HG03066 (cell line): ENCODE measurements at regions not wholly inside any gene's neighbourhood (a gene's known extent, or its start where the extent isn't known, plus 50 kb on each side); places are given as distances from the start of the nearest gene placed in this dataset.

Experiments used
- ATAC-seq: cut with Tn5 transposase; IDR thresholded peaks from one replicate; pipeline ENCODE4 v1.9.1; 2021; ENCODE audit warnings: low read depth; ENCODE audit not compliant: unreplicated experiment

DNA sequence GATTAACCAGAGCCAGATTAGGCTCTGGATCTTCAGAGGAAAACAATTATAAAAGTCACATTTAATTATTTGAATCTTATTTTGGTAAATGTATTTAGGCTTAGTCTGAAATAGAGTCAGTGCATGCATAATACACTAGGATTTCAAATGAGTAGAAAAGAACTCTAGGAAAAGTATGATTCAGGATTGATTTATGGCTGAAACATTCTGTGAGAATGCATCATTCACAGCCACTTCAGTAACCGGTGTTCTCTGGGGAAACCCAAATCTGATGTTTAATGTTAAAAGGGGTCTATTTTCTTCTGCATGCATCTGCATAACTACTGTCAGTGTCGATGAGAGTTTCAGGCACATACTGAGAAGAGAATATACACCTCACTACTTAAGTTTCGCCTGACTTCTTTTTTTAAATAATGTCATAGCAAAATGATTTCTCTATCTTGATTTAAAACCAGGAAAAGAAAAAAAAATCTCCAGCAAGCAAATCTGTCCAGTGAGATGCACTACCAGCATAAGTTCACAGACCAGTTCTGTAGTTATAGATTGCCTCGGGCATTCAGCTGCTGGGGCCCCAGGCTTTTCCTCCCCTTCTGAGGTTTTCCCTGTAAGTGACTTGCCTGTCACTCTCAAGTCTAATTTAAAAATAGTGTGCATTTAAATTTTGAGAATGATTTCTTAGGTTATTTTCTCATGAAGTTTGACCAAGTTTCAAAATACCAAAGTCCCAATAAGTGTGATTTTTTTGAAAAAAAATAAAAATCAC is 501.5 kb downstream of the NR4A2 start:
- no peak for ATAC-seq

DNA sequence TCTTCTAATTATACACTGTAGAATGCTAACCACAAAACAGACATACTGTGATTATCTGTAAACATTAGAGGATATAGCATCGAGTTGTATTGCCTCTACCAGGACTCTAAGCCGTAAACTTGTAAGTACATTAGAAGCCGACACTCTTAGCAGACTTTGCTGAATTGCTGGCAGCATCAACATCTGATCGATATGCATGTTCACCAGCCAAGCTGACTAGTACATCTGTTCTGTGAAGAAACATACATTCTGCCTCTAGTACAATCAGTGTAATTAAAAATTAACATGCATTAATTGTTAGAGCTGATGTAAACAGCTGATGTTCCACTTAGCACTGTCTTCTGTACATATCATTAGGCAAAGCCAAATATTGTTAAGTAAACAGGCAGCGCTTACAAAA is 502.2 kb downstream of the NR4A2 start:
- ATAC-seq: no peak

DNA sequence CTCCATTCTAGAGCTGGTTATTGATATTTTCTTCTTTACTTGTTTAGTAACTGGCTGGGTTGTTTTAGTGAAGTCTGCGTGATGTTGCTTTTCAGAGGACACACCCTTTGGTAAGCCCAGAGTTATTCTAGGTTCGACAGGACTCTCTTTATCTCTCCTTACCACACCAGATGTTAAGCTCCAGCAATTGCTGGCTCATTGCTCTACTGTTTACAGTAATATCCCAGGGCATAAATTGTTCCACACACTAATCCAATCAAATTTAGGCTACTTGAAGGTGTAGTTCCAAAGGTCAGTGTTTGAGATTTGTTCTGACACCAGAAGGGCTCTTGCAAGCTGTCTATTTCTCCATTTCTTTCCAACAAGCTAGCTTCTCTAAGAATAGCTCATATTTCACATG is 506.6 kb downstream of the NR4A2 start:
- ATAC-seq: no peak

DNA sequence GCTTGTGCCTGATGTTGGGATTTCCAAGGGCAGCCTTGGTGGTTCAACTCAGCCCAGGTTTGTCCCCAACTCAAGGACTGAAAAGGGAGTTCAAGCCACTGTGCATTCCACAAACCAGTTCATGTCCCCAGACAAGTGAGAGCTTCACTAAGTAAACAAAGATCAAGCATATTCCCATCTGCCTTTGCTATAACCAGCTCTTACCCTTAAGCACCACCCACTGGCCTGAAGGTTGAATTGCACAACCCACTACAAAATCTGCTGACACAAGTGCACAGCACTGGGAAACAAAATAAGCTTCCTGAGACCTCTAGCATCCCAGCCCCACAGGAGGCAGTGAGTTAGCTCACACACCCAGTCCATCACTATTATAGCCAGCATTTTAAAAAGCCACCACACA is 516.7 kb downstream of the NR4A2 start:
- ATAC-seq: no peak

DNA sequence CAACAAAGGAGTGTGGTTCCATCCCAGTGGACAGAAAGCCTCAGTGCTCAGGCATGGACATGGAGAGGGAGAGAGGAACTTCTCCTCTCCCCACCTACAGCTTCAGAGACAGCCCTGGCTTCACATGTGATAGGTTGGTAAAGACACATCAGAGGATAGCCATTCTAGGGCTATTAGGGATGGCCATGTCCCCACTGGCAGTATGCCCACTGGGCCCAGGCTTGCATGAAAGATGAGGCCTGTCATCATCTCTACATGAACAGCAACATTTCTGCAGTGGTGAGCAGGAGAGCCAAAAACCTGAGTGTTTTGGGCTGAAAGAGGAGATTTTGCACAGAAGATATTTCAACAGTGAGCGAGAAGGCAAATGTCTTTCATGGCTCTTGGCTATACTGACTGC is 517.2 kb downstream of the NR4A2 start:
- no peak for ATAC-seq

DNA sequence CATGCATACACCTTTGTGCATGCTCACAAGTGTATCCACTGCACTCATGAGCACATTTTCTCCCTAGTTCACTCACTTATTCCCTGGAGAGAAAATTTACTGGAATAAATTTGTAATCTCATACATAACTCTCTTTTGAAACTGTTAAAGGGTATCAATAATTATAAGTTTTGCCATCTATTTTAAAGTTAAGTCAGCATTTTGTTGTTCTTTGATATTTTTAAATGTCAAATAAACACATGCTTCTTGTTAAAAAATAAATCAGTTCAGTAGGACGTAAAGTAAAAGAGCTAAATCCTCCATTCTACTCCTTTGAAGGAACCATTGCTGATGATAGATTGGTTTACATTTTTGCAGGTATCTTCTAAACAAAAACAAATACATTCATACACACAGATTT is 522.1 kb downstream of the NR4A2 start:
- ATAC-seq: no peak

DNA sequence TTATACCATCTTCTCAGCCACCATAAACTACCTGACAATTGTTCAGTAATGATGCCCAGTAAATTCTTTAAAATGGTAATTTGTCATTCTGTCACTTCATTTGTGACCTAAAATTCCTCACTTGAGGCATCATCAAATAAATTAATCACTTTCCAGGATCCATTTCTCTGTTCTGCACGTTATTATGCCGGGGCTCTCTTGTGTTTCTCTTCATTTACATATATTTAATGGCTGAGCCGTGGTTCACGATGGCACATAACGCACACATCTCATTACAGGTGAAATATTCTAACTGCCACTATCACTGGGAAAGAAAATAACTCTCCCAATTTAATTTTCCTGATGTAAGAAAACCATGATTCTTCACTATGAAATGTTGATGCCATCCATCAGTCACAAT is 529.6 kb downstream of the NR4A2 start:
- no peak for ATAC-seq

DNA sequence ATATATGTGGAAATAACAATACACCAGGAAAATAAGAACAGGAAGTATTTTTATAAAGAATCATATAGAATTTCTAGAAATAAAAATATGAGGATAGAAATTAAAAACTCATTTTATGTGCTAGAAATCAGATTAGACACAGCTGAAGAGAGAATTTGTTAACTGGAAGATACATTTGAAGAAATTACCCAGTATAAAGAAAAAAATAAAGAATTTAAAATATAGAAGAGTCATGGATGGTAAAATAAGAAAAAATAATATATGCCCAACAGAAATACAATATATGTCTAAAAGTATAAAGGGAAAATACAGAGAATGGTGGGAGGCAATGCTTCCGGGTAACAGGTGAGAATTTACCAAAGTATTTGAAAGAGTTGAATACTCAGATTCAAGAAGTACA is 539.9 kb downstream of the NR4A2 start:
- ATAC-seq: no peak

DNA sequence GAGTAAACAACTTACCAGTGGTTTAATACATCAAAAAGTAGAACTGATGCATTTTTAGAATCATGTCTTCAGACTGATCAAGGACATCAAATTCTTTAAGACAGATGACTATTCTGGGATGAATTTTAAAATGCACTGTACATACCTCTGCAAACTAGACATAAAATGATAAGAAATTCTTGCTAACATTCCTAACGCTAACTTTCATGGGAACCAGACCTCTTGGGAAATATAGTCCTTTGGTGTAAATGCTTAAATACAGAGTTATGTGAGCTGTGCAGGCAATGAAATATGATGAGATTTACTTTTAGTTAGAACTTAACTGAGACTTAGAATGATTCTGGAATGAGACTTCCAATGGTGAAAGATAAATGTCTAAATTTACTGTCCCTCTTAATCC is 562.0 kb downstream of the NR4A2 start:
- ATAC-seq: no peak

DNA sequence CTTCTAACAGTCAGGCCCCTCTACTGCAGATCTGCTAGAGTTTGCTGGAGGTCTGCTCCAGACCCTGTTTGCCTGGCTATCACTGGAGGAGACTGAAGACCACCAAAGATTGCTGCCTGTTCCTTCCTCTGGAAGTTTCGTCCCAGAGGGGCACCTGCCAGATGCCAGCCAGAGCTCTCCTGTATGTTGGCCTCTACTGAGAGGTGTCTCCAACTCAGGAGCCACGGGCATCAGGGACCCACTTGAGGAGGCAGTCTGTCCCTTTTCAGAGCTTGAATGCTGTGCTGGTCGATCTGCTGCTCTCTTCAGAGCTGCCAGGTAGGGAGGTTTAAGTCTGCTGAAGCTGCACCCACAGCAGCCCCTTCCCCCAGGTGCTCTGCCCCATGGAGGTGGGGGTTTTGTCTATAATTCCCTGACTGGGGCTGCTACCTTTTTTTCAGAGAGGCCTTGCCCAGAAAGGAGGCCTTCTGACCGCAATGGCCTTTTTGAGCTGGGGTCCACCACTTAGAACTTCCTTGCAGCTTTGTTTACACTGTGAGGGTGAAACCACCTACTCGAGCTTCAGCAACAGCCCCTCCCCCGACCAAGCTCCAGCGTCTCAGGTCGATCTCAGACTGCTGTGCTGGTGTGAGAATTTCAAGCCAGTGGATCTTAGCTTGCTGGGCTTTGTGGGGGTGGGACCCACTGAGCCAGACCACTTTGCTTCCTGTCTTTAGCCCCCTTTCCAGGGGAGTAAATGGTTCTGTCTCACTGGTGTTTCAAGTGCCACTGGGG is 566.0 kb downstream of the NR4A2 start:
- ATAC-seq: no peak

DNA sequence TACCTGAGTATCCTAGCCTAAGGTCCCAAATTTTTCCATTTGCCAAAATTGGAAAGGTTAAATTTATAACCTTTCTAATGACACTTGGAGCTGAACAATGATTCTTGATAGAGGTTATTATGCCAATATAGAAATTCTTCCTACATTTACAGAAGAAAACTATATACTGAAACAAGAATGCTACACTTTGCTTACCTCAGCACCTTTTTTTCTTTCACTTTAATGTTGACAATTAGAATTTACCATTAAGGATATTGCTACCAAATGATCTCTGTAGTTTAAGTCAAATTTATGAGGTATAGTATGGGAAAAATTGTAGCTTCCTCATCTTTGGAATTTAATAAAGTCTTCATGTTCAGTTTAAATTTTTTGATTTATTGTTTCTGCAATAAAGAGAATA is 577.0 kb downstream of the NR4A2 start:
- ATAC-seq: no peak

DNA sequence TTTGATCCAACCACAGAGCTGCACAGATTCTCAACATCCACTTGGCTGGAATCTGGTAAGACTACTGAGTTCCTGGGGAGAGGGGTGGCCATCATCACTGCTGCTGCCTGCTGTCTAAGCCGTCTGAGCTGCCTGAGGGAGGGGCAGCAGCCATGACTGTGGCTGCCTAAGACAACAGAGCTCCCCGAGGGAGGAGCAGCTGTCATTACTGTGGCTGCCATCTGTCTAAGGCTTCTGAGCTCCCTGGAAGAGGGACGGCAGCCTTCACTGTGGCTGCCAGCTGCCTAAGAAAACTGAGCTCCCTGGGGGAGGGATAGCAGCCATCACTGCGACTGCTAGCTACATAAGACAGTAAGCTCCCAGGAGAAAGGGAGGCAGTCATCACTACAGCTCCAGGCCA is 584.4 kb downstream of the NR4A2 start:
- ATAC-seq: no peak

DNA sequence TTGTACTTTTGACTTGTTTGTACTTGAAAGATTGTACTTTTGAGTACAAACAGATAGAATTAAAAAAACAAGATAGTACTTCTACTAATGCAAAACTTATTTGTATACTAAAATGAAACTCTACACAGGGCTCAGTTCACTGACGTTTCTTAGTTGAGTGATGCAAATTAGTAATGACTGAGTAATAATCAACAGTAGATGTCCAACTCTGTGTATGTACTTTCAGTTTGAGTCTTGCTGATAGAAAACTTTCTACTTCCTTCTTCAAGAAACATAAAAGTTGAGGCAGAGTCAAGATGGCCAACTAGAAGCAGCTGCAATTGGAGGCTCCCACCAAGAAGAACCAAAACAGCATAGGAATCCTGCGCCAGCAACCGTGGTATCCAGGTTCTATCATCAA is 585.0 kb downstream of the NR4A2 start:
- ATAC-seq: no peak

DNA sequence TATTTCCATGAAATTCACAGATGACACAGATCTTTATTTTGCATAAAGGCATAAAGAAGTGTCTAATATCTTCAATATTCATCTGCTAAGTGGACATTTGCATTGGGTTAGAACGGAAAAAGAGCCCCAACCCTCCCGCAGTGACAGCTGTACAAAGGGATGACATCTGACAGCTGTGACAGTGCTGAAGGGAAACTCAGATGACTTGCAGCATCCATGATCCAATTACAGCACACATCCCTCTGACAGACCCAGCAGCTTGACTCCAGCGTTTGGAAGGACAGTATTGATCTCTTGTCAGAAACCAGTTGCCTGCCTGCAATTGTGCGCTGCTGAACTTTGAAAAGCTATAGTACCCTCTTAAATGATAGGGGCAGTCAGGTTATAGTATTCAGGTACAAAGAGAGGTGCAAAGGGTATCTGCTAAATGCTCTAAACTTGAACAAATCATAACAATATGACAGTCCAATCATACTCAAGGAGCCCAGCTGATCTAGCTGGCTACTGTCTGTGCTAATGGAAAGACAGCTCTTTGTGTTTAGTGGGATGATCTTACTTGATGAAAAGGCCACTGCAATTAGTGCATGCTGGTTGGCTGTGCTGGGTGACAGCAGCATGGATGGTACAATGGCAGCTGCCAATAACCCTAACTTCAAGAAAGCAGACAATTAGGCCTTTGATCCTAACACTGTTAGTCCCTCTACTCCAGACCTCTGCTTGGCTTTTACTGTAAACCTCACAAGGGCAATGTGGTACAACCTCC is 599.2 kb downstream of the NR4A2 start:
- no peak for ATAC-seq

DNA sequence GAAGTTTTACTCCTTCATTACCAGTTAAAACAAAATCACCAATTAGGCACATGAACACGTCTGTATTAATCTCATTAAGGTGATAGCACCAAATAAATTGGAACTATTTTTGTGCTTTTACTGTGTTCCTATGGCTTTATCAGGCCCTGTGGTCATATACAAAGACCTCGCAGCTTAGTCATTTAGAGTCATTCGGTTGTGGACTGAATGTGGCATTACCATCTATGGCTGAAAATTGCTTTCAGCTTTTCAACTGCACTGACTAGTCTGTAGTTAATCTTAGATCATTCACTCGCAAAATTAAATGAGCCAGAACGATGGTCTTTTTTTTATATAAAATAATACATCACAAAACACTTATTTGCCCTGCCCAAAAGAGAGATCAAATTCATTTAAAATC is 601.7 kb downstream of the NR4A2 start:
- ATAC-seq: no peak

DNA sequence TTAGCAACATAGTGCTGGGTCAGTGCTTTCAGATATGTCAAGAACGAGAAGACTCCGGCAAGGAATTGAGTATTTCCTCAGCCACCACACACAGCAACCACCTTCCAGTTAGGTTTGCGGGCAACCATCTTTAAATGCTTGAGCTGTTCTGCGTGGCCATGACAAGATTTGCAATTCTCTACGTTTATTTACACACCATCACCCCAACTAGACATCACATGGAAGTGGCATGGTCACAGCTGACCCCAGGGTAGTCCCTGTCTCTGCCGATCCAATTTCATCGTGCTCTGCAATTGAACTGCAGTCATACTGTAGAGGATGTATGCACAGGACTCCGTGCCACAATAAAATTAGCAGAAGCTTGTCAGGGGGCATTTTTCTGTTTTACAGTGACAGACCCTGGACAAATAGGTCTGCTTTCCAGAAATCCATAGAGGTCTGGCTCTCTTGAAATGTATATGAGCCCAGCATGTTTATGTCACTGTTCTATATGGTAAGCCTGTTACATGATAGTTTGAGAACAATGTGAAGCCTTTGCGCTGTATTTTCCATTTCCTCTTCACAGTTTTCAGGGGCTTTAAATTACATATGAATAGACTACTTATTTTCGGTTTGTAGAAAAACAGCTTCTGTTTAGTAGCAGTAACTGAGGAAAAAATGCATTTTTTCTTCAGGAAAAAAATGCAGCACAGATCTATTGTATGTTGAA is 605.2 kb downstream of the NR4A2 start:
- no peak for ATAC-seq

DNA sequence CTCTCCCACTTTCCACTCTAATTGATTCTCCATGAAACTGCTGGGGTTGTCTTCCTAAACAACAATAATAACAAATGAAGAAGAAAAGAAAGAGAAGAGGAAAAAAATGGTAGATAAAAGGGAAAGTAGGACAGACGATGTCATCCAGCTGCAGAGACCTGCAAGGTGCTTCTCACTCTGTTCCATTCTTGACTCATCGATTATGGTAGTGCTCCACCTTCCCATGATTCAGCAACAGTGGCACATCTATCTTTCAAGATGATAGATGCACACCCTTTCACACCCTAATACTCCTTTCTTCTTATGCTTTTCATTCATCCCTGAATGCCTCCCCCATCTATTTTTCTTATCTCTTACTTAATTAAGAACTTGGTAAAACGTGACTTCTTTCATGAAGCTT is 610.2 kb downstream of the NR4A2 start:
- no peak for ATAC-seq

DNA sequence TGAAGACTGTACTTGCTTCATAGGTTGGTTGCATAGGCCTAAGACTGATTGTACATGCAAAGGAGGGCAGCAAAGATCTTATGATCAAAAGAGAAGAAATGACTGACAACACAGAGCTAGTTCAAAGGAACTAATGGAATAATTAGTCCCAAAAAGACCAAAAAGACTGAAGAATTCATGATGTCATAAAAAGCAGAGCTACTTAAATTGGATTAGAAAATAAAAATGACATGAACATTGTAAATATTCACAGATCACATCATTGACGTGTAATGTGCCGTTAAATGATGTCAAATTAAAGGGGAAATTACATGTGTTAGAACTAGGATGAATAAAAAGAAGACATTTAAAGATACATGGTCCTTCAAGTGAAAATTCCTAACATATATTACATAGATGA is 616.8 kb downstream of the NR4A2 start:
- no peak for ATAC-seq

DNA sequence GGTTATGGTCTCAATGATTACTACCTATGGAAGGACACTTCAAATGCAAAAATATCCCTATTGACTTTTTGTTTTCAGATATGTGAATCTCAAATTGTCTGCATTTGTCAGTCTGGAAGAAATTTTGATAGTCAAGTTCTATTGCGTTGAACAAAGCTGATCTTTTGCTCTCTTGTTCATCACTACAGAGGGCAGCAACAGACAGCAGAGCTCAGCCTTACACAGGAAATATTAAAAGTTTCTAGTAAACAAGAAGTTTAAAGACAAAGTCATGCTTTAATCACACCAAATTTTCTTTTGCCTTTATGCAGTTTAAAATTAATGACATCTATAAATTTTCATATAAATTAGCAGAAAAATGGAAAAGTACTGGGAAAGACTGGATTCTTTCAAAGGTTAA is 617.5 kb downstream of the NR4A2 start:
- ATAC-seq: no peak

DNA sequence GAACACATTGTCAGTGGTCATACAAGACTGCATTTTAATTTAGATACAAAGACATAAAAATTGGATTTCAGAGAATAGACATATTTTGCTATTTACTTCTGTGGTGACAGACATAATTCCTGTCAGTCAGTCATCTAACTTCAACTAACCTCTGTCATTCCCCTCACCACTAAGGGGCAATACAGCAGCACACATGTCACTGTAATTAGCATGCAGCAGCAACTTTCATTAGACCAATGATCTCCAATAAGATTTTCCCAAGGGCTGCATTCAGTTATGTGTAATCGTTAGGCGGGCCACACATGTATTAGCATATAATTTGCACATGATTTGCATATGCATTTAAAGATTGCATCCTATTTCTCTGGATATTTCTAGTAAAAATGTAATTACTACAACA is 624.5 kb downstream of the NR4A2 start:
- no peak for ATAC-seq

DNA sequence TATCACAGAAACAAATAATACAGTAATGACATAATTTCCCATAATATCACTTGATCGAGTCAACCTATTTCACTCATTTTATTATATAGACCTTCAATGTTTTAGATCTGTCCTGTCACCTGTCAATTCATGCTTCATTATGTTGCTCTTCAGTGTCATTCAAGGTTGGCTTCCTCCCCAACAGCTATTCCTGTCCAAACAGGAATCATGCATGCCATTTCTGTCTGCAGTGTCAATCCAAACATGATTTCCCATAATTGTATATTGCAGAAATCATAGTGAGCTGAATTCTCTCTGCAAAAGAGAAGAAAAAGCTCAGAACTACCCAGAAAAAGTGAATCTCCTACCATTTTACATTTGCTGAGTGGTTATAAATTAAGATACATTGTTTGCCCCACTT is 628.6 kb downstream of the NR4A2 start:
- ATAC-seq: no peak
